Muscle of back (tissue), 3 donors: ENCODE measurements at regions not wholly inside any gene's neighbourhood (a gene's known extent, or its start where the extent isn't known, plus 50 kb on each side); places are given as distances from the start of the nearest gene placed in this dataset.

Experiments
- DNase-seq, 3 donors: peaks; one replicate each; pipeline versions ENCODE4 v3.0.0 to v3.0.0-alpha.2; 2013

- DNase-seq = no peak
Observed at GRCh38 chr16:77553130-77553529, 118.3 kb upstream of the ADAMTS18 start.

- no peak for DNase-seq
Observed at GRCh38 chr16:77555126-77555525, 120.3 kb upstream of the ADAMTS18 start.

DNA sequence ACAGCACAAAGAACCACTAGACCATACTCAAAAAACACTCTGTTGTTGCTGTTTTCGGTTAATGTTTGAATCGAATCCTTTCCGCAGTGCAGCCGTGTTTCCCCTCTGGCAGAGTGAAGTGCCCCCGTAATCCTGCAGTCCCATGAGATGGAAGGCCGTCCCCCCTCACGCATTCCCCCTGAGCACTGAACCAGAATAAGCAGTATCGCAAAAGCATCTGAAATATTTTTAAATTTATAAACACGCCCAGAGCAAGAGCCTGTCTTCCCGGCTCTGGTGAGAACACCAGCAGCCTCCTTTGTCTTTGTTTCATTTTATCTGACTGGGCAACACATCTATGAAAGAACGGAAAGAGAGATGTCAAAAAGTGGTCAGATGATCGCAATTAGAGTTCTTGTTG, 121.0 kb upstream of the ADAMTS18 start:
- no peak for DNase-seq

DNA sequence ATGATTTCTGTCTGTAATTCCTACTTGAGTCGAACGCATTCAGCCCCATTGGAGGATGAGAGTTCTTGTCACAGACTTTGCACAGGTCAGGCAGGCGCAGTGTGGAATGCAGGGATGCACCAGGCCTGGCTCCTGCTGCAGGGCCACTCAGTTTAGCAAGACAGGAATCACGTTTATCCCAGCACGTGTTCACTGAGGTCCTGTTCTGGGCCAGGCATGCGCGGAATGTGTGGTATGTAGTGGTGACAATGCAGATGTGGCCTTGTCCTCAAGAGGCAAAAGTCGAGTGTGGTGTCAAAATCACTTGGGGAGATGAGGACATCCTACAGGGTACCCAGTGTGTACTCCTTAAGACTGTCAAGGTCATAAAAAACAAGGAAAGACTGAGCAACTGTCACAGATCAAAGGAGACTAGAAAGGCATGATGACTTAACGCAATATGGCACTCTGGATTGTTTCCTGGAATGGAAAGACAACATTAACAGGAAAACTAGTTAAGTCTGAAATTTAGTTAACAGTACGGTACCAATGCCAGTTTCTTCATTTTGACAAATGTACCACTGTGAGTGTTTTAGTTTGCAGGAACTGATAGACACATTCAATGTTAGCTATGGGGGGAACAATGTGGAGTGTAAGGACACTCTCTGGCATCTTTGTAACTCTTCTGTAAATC, 121.5 kb upstream of the ADAMTS18 start:
- no peak for DNase-seq

- DNase-seq = no peak
Observed at GRCh38 chr16:77557385-77557784, 122.6 kb upstream of the ADAMTS18 start.

GRCh38 chr16:77558786-77559185, 124.0 kb upstream of the ADAMTS18 start:
- DNase-seq = no peak

DNA sequence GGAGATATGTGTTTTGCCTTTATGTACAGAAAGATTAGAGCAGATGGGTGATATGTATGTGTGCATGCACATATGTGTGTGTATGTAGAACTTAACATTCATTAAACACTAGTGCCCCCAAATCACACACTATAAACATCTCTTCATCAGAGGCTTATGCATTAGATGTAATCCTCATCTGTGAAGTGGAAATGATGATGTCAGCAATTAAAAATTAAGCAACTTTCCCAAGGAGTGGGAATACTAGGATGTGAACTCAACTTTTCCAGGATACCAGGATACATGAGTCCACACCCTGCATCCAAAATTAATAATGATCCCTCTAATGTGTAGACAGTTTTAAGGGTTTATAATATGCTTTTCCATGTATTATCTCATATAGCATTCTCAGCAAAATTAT, 127.7 kb upstream of the ADAMTS18 start:
- no peak for DNase-seq

GRCh38 chr16:77564791-77565390, 130.1 kb upstream of the ADAMTS18 start:
- no peak for DNase-seq

GRCh38 chr16:77569406-77569805, 134.6 kb upstream of the ADAMTS18 start:
- DNase-seq = no peak

GRCh38 chr16:77570574-77570973, 135.7 kb upstream of the ADAMTS18 start:
- no peak for DNase-seq

- no peak for DNase-seq
Observed at GRCh38 chr16:77571115-77571862, 136.5 kb upstream of the ADAMTS18 start.

DNA sequence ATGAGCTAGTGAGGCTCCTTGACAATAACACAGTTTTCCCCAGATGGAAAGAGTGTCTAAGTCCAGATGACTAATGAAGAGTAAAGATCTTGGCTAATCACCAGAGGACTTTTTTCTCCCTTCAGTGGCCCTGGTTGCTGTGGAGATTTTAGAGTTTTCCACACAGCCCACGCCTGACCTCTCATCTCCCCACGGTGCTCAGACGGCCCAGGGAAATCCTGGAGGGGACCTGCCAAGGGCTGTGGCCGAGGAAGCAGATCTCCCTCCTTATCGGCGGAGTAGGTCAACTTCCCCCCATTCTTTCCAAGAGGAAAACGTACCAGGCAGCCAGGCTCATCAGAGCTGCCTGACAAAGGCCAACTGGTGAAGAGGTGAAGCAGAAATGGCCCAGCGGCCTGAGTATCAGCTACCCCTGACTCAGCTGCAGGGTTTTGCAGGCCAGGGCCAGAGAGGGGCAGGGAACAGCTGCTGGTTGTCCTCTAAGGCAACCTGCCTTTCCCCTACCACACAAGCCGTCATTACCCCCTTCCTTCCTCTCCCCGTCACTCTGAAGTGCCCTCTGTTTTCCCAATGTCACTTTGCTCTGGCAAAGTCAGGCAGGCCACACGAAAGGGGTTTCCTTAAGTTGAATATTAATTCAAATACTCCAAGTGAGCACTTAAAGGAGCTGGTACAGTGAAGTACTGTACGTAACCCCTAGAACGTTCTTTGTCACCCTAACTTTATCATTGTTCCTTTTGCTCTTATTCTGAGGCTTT, 140.2 kb upstream of the ADAMTS18 start:
- peak in 1 of 3 donors; percentile 22 for DNase-seq

DNA sequence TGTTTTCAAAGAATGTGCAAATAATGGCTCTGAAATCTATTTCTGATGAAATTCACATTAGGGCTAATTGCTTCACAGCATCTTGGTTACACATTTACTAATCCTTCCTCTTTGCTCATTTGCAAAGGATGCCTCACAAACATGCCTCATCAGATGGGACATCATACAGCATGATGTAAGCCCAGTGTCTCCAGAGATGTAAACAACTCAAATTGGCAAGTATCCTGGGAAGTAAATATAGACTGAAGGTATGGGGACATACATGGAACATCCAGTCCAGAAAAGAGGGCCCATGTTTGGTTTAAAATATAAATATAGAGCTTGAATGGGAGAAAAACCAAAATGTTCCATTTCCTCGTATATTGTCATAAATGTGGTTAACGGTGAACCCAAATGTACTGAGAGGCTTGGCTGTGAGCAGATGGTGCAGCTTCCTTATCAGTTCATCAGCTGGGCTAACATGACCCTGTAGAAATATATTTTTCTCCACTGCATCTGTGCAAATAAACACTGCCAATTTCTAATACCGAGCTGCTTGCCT, 142.9 kb upstream of the NUDT7 start:
- DNase-seq = peak in 1 of 3 donors; percentile 42

DNA sequence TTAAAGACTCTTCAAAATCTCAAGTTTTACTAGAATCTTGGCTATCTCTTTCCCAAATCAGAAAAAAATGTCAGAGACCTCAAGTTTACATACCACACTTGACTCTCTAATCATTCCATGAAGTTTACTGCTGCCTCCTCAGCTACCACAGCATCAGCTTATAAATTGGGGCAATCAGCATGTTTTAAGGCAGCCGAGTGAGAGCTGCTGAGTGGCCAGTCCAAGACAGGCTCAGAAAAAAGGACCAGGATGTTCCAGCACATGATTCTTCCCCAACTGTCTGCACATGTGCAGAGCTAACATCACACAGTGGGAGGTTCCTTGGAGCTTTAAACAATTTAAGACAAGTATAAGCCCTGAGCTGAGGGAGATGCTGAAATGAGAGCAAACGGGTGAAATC, 140.6 kb upstream of the NUDT7 start:
- DNase-seq = no peak

- peak; percentile 49 to 71 (median 52) for DNase-seq
Observed at GRCh38 chr16:77584205-77584859, 138.0 kb upstream of the NUDT7 start.

GRCh38 chr16:77585379-77586251, 136.7 kb upstream of the NUDT7 start:
- DNase-seq = no peak

GRCh38 chr16:77588389-77588788, 133.9 kb upstream of the NUDT7 start:
- no peak for DNase-seq

DNA sequence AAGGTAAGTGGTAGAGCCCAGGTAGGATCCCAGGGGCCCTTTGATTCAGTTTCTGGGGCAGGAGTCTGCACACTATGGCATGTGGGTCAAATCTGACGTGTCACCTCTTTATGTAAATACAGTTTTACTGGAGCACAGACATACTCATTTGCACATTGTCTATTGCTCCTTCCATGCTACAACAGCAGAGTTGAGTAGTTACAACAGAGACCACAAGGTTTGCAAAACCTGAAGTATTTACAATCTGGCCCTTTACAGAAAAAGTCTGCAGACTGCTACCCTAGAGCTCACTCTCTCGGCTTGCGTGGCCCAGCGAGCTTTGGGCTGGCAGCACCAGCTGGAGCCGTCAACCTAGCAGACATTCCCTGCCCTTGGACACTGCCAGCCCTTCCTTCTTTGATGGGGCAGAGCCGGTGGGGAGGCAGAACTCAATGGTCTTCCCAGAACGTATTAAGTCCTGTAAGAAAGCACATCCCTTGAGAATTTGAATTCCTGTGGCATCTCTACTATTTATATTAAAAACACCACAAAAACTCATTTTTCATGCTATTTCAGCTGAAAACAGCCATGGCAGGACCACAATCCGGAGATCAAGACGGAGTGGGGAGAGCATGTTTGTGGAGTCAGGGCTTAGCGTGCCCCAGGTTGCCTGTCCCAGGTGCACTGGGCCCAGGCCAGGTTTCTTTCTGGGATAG, 133.1 kb upstream of the NUDT7 start:
- DNase-seq = no peak

- DNase-seq = no peak
Observed at GRCh38 chr16:77590707-77591106, 131.6 kb upstream of the NUDT7 start.

- DNase-seq = no peak
Observed at GRCh38 chr16:77591347-77591746, 131.0 kb upstream of the NUDT7 start.
